HTR-8/SVneo (cell line): ENCODE measurements at regions not wholly inside any gene's neighbourhood (a gene's known extent, or its start where the extent isn't known, plus 50 kb on each side); places are given as distances from the start of the nearest gene placed in this dataset.
A peak's percentile ranks its signal among the peaks of the same experiment; 100 is the strongest.

Experiments used
- DNase-seq: peaks from one replicate; pipeline ENCODE4 v3.0.0; 2011; ENCODE audit warnings: low spot score, mixed read lengths; ENCODE audit not compliant: insufficient read length
- FAIRE-seq: peaks from 2 replicates; lab custom pipeline; 2011; peaks lifted over from hg19 to GRCh38; lab: Jason Lieb, UNC

DNA sequence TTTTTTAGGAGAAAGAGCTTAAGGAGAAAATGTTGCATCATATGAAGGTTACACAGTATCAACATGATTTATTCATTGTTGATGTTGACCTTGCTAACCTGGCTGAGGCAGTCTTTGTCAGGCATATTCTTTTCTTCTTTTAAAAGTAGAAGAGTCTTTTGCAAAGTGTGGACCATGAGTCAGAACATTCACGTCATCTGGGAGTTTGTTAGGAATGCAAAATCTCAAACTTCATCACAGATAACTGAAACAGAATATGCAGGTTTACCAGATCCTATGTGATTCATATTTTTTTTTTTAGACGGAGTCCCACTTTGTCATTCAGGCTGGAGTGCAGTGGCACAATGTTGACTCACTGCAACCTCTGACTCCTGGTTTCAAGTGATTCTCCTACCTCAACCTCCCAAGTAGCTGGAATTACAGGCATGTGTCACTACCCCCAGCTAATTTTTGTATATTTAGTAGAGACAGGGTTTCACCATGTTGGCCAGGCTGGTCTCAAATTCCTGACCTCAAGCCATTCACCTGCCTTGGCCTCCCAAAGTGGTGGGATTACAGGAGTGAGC, 530.4 kb upstream of the BTBD3 start:
- FAIRE-seq (no peak), DNase-seq (peak; percentile 29)

DNA sequence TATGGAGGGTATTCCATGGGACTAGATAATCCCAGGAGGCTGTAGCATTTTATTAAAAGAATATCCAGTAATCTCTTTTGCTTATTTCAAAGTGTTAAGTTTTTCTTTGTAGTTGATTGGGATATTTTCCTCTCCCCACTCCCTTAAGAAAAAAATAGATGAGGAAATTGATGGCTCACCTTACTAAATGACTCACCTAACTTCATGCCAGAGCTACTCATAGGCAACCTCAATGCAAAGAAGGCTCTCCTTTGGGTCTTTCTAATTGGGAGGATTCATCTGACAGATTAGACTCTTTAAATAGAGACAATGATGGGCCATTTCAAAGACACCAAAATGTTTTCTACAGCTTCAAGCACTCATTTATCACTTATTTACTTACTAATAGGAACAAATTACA, 528.5 kb upstream of the BTBD3 start:
- DNase-seq: no peak
- FAIRE-seq: no peak

DNA sequence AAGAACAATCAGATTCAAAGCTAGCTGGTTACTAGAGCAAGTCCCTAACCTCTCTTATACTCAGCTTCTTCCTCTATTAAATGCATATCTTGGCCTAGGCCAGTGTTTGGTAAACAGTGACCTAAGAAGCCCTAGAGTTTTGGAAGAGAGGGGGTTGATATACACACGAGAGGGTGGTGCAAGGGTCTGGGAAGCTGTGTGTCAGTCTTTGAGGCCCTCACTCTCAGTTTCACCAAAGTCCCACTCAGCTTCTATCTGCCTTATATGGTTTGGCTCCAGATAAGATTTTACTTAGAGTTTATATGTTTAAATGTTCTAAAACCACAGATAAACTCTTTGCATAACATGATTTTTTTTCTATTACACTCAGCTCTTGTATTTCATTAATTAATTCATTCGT, 526.1 kb upstream of the BTBD3 start:
- FAIRE-seq: no peak
- no peak for DNase-seq

DNA sequence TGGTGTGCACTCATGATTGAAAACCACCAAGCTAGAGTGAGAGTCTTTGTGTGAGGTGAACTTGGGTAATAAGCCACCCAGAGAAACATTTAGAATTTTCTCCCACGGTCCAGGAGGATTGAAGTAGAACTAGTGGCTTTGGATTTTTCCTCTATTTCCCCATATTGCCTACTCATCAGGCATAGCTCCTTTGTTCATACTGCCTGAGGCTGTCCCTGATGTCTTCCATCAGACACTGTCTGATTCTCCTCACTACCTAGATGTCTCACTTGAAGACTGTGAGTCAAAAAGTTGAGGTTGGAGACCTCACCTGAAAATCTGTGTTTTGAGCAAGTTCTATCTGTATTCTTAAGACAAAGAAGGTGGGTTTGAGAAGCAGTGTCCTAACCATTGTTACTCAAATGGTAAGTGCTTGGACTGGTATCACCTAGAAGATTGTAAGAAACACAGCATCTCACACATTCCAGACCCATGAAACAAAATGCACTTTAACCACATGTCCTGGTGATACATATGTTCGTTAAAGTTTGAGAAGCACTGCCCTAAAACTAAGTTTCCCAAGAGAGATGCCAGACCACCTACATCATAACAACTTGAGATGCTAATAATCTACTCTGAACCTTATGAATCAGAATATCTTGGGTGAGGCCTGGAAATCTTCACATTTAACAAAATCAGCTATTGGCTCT, 523.4 kb upstream of the BTBD3 start:
- FAIRE-seq (no peak), DNase-seq (no peak)

DNA sequence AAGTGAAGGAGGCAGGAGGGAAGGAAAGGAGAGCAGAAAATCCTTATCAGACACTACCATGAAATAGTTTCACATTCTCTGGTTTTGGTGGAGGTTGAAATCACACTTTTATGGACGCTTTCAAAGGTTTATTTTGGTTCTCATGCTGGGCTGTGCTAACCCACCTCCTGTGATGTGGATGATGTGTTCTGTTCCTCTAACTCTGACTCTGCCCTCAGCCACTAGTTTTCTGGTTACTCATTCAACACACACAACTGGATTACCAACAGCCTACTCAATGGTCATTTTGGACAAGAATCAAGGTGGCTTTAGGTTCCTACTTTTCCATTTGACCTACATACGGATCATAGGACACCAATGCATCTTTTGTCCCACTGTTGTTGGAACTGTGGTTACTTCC, 522.1 kb upstream of the BTBD3 start:
- FAIRE-seq (no peak), DNase-seq (no peak)

DNA sequence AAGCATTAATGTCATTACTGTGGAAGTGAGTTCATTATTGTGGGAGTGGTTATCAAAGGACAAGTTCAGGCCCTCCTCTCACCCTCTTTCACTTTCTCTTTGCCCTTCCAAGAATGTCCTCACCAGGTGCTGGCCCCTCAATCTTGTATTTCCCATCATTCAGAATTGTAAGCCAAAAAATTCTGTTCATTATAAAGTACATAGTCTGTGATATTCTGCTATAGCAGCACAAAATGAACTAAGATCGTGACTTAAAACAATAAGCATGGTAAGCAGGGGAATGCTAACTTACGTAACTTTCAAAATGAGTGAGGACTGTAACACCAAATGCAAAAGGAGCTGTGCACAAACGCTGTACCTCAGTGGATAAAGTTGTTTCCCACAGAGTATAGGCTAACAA, 515.7 kb upstream of the BTBD3 start:
- FAIRE-seq: no peak
- peak; percentile 5 for DNase-seq

DNA sequence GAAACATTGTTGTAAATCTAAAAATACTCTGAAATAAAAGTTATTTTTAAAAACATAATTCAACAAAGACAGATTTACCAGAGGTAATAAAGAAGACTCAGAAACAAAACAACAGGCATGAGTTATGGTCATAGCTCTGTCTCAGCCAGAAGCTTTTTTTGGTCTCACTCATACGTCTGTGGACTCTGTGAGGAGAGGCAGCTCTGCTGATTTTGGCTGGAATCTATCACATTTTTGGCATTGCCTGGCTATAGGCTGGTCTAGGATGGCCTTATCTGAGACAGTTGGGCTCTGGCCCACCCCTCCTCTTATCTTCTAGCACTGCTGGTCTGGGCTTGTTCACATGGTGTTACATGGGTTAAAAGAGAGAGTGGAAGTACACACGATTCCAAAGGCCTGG, 514.0 kb upstream of the BTBD3 start:
- DNase-seq (no peak), FAIRE-seq (no peak)

DNA sequence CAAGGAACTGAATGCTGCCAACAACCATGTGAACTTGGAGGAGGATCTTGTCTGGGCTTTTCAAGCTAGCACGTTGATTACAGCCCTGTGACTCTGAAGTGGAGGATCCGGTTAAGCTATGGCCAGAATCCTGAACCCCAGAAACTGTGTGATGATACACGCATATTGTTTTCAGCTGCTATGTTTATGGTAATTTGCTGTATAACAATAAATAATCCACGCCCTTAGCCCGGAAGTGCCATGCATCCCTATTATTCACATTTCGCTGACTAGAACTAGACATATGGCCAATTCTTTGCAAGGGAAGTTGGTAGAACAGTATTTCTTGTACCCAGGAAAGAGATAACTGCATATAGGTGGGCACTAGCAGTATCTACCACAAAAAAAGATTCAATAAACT, 510.8 kb upstream of the BTBD3 start:
- FAIRE-seq: no peak
- no peak for DNase-seq

DNA sequence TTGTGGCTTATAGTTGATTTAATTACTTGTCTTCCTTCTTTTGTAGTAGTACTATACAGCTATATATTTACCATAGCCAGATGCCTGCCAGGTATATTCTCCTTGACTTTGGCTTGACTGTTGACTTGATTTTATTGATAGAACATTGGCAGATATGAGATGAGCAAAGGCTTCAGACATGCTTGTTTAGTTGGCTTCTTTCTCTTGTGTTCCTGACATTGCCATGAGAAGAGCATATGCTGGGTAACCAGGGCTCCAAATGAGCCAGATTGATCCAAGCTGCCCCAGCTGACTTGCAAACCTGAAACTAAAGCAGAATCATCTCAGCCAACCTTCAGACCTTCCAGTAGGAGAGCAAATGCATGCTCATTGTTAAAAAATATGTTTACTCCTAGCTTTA, 508.1 kb upstream of the BTBD3 start:
- FAIRE-seq (no peak), DNase-seq (no peak)

DNA sequence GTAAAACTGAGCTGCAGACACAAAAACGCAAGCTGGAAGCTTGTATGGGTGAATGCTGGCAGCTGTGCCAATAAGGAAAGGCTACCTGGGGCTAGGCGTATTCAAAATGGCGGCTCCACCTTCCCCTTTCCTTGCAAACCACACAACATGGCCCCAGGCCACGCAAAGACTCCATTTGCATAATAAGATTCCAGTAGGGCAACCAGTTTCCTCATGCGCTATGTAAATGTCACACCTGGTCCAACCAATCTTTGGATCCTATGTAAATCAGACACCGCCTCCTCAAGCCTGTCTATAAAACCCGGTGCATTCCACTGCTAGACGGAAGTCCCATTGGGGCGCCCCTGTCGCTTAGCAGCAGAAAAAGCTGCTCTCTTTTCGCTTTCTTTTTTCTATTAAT, 505.9 kb upstream of the BTBD3 start:
- DNase-seq (no peak), FAIRE-seq (no peak)

DNA sequence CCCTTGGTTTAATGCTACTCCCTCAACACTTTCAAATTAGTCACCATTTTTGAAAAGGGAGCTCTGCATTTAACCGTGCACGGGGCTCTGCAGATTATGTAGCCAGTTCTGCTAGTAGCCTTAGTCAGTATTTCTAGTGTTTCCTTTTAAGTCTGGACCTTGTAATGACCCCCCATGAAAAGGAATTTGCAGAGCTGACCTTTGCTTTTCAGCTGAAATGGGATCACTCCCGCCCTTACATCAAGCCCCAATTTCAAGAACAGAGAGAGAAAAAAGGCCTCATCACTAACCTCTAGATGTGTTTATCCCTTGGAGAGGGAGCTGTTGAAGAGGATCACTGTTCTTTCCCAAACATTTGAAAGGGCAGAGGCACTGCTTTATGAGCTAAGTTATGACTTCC, 490.7 kb upstream of the BTBD3 start:
- FAIRE-seq (no peak), DNase-seq (no peak)

DNA sequence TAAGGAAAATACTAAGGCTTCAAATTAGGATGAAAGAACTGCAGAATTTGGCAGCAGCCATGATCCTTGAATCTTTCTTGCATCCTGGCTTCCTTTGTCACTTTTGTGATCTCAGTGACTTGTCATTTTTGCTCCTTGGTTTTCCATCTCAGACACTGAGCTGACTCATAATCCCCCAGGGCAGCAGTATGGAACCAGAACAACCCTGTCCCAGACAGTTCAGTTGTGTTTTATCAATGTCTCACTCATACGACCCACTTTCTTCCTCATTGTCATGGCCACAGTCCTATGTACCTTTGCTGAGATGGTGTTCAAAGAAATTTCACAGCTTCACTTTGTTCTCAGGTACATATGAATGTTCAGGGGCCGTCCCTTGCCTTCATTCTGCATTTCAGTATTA, 488.5 kb upstream of the BTBD3 start:
- DNase-seq: no peak
- FAIRE-seq: no peak

DNA sequence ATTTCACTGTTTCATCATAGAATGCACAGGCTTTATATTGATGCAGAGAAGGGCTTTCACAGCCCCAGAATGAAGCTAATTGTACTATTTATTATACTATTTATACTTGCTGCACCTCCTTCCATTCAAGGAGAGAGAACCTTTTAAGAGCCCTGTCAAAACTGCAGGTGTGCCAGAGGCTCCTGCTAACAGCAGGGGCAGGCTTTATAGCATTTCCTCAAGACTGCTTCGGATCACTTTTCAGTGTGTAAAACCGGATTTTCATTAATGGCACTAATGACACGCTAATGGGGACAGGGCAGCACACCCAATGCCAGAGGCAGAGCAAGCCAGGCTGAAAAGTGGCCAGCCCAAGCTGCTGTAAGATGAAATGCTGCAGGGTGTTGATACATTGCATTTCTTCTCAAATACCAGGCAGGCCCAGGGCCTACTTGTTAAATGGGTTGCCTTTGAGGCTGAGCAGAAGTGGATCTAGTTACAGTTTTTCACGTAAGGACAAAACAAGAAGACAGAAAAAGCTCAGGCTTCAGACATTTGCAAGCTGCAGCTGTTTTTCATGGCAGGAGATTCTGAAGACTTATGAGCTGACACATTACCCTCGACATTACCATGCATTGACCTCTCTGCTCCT, 487.7 kb upstream of the BTBD3 start:
- no peak for FAIRE-seq
- DNase-seq: no peak

DNA sequence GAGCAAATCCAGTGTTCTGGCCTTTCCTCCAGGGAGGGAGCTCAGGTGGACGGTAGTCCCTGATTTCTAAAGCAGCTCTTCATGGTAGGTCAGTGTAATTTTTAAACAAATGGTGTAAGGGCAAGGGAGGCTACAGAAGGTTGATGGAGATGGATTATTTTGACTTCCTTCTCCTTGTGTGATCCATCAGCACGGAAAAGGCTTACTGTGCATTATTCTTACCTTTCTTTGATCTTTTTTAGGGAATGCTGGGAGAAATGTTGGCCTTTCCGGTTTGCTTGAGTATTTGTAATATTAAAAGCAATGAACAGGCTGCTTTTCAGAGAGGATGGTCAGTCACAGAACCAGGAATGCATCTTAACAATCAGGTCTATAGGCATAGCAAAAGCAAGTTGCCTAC, 487.0 kb upstream of the BTBD3 start:
- FAIRE-seq (no peak), DNase-seq (no peak)

DNA sequence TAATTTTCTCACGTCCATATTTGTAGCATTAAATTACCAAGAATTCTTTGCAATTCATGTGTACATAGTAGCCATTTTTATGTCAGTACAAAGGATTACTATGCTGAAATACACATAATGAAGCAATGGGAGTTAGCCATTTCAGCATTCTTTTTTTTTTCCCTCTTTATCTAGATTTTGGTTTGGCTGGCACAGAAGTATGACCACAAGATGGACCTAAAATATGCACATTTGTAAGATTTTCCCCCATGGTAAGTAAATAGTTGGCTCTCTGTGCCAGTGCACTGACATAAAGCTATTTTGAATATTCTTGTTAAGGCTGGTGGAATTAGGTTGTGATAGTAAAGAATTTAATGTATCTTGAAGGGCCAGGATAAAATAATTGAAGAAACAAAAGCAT, 486.1 kb upstream of the BTBD3 start:
- DNase-seq: no peak
- no peak for FAIRE-seq

DNA sequence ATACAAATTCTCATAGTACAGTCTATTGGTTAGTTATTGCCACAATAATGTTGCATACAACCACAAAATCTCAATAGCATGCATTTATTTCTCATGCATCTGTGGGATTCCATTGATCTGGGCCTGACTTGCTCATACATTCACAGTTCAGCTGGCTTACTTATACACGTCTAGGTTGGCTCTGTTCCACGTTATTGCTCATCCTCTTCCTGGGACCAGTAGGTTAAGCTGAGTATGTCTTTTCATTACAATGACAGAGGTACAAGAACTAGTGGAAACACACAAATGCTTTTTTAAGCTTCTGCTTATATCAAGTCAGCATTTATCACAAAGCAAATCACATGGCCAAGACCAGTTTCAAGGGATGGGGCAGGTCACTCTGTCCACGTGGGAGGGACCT, 485.3 kb upstream of the BTBD3 start:
- peak; percentile 11 for DNase-seq
- peak; percentile 58 for FAIRE-seq

DNA sequence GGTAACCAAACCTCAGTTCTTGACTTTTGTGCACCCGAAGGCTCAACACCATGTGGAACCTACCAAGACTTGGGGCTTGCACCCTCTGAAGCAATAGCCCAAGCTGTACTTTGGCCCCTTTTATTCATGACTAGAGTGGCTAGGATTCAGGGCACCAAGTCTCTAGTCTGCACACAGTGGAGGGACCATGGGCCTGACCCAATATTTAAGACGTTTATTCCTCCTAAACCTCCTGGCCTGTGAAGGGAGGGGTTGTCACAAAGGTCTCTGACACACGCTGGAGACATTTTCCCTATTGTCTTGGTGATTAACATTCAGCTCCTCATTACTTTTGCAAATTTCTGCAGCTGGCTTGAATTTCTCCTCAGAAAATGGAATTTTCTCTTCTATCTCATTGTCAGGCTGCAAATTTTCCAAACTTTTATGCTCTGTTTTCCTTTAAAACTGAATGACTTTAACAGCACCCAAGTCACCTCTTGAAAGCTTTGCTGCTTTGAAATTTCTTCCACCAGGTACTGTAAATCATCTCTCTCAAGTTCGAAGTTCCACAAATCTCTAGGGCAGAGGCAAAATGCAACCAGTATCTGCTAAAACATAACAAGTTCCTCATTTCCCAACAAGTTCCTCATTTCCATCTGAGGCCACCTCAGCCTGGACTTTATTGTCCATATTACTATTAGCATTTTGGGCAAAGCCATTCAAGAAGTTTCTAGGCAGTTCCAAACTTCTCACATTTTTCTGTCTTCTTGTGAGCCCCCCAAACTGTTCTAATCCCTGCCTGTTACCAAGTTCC, 481.4 kb upstream of the BTBD3 start:
- FAIRE-seq (no peak), DNase-seq (no peak)

DNA sequence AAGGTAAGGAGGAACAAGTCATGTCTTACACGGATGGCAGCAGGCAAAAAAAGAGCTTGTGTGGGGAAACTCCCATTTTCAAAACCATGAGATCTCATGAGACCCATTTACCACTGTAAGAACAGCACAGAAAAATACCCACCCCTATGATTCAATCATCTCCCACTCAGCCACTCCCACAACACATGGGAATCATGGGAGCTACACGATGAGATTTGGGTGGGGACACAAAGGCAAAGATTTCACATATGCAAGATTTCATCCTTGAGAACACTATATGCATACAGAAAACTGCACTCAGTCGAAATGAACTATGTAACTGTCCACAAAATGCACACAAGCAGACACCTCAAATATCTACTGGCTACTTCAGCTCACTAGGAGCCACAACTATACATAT, 480.6 kb upstream of the BTBD3 start:
- DNase-seq (no peak), FAIRE-seq (no peak)

DNA sequence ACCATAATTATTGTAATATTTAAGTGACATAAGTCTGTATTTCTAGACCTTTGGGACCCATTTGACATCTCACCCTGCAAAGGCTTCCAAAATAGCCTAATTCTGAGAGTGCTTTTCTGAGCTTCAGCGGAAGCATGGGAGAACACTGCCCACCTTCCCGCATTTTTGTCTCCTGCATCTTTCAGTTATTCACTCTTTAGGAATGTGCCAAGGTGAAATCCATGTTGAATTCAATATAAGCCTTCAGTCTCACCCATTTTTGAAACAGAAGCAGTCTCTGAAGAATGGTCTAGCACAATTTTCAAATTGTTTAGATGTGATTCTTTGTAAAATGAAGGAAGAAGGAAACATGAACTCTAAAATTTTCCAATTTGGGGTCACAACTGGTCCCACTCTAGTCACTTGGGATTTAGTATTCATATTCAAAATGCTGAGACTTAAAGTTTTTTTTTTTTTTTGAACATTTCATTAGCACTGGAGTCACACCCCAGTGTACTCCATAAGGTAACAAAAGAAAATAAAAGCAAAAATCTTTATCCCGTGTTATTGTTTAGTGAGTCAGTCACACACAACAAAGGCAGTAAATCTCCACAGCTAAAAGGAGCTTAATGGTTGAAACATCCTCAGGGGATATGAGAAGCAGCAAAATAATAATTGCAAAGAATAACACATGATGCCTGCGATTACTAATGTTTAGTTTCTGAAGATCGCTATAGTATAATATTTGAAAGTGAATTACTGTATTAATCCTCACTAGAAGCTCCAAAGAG, 479.9 kb upstream of the BTBD3 start:
- DNase-seq (no peak), FAIRE-seq (no peak)

DNA sequence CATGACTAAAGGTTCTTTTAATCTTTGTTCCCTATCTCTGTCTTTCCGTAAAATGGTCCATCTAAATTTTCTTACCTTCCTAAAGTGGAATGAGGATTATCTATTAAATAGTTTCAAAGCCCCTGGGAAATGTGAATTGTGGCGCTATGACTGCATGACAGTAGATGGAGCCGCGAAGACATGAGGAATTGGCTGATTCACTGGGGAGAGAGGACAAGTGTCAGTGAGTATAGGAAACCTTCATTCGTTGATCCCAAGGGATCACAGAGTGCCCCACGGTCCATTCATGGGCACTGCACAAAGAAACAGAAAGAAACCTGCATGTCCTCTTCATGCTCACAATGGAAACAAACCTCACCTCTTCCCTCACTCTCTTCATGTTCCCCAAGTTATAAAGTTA, 479.3 kb upstream of the BTBD3 start:
- DNase-seq (no peak), FAIRE-seq (no peak)
